GM12891 (cell line): ENCODE measurements at regions not wholly inside any gene's neighbourhood (a gene's known extent, or its start where the extent isn't known, plus 50 kb on each side); places are given as distances from the start of the nearest gene placed in this dataset.

ENCODE experiments used
- PAX5 ChIP-seq: IDR thresholded peaks from 2 replicates; pipeline ENCODE4 v1.6.1; 2011; ENCODE audit warnings: low read length, moderate library complexity, mild to moderate bottlenecking; ENCODE audit not compliant: insufficient read depth, severe bottlenecking
- POLR2A ChIP-seq: IDR thresholded peaks from 2 replicates; pipeline ENCODE4 v1.6.1; 2011; ENCODE audit warnings: low read depth, low read length, control low read depth
- POLR2AphosphoS5 ChIP-seq: IDR thresholded peaks from 2 replicates; pipeline ENCODE4 v1.6.1; 2011; ENCODE audit warnings: low read depth, low read length, control low read depth
- POU2F2 ChIP-seq: IDR thresholded peaks from 2 replicates; pipeline ENCODE4 v1.6.1; 2011; ENCODE audit warnings: low read depth, mild to moderate bottlenecking, control low read depth, low read length, moderate library complexity
- SPI1 ChIP-seq: IDR thresholded peaks from 2 replicates; pipeline ENCODE4 v1.6.1; 2011; ENCODE audit warnings: low read depth, low read length, control low read depth
- TAF1 ChIP-seq: IDR thresholded peaks from 2 replicates; pipeline ENCODE4 v1.6.1; 2011; ENCODE audit warnings: low read depth, low read length, control low read depth

DNA sequence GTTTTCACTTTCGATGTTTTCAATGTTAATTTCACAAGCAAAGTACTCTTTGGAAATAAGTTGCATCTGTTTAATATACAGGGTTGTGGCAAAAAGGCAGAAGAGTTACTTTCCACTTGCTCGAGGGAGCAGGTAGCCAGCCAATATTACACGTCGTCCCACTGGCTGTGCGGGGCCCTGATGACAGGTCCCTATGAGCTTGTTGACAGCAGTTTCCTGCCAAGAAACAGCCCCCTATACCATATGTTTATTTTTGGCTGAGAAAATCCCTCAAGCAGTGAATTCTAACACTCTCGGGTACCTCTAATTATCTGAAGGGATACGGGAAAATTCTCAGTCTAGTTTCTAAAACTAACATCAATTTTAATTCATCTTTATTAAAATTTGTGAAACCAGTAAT, 116.8 kb upstream of the SGO1 start:
- no peak for TF ChIP-seq POLR2AphosphoS5
- no peak for TF ChIP-seq POLR2A
- no peak for TF ChIP-seq POU2F2
- no peak for TF ChIP-seq PAX5
- TF ChIP-seq TAF1, result no peak
- TF ChIP-seq SPI1, result no peak
